ENCODE measurements at regions not wholly inside any gene's neighbourhood (a gene's known extent, or its start where the extent isn't known, plus 50 kb on each side); places are given as distances from the start of the nearest gene placed in this dataset.

- Histone ChIP-seq H3K4me1 (ENCODE audit: control insufficient read depth, extremely low read depth, insufficient read depth, low read length) (no peaks in the 10 kb centered on the region), H3K27ac (ENCODE audit: insufficient read depth, low read depth, low read length) (no peak overlapping the region), H3K9me1 (replicated peaks; ENCODE audit: control insufficient read depth, extremely low read depth, insufficient read depth, low read length) (no peaks in the 10 kb centered on the region), H3K36me3 (ENCODE audit: control insufficient read depth in 2 of 2, extremely low read depth in 1 of 2, insufficient read depth in 2 of 2, low read length in 2 of 2) (no peaks in the 10 kb centered on the region), H3K27me3 (ENCODE audit: control insufficient read depth in 2 of 2, insufficient read depth in 2 of 2, low read length in 2 of 2) (no peaks in the 10 kb centered on the region), H3K4me2 (ENCODE audit: insufficient read depth, low read length) (no peak overlapping the region), H3K4me3 (replicated peaks in 1 of 3; ENCODE audit: insufficient read depth in 1 of 3, low read depth in 1 of 3, low read length in 3 of 3) (no peak overlapping the region), H2AFZ (ENCODE audit: low read depth, low read length) (no peak overlapping the region), H3K79me2 (ENCODE audit: control insufficient read depth, insufficient read depth, low read length) (no peaks in the 10 kb centered on the region), H4K20me1 (replicated peaks; ENCODE audit: control insufficient read depth, extremely low read depth, insufficient read depth, low read length) (no peaks in the 10 kb centered on the region), H3K9me3 (replicated peaks; ENCODE audit: control insufficient read depth, insufficient read depth, low read length) (peaks cover 5% of the 10 kb centered on the region), H3K9ac (replicated peaks; ENCODE audit: extremely low read depth, insufficient read depth, low read length) (no peak overlapping the region)
- DNase-seq (ENCODE audit: low read depth, low spot score) (no peak), FAIRE-seq (no peak)
- dilution Hi-C loops (cut with MboI; ENCODE audit: extremely low pct_ligation_motif_present, low sequenced_read_pairs) (no loop called here), intact Hi-C loops (cut with micrococcal nuclease) (no loop called here)
- ChIA-PET CTCF (no interaction called here), POLR2A (no interaction called here)
- no peak for TF ChIP-seq MAX (IDR thresholded peaks at IDR 0.05; ENCODE audit: insufficient read depth, insufficient read length)
- TF ChIP-seq POLR2A (IDR thresholded peaks at IDR 0.05; ENCODE audit: low read depth, low read length) = no peak
- TF ChIP-seq GATA2 (IDR thresholded peaks at IDR 0.05; ENCODE audit: insufficient read depth, insufficient read length, low read depth, low read length) = no peak
- no TSS peak for BruUV-seq (replicated peaks)
These were observed 1263.9 kb downstream of the FSCB start for GRCh38 chr14:43243168-43243567.

- no peaks in the 10 kb centered on the region for H3K27me3 ChIP-seq (ENCODE audit: control insufficient read depth in 2 of 2, insufficient read depth in 2 of 2, low read length in 2 of 2)
- no peaks in the 10 kb centered on the region for H4K20me1 ChIP-seq (replicated peaks; ENCODE audit: control insufficient read depth, extremely low read depth, insufficient read depth, low read length)
- H3K9me3 ChIP-seq (replicated peaks; ENCODE audit: control insufficient read depth, insufficient read depth, low read length) = no peaks in the 10 kb centered on the region
- H3K9me1 ChIP-seq (replicated peaks; ENCODE audit: control insufficient read depth, extremely low read depth, insufficient read depth, low read length) = no peaks in the 10 kb centered on the region
- H3K4me1 ChIP-seq (ENCODE audit: control insufficient read depth, extremely low read depth, insufficient read depth, low read length) = no peaks in the 10 kb centered on the region
- POLR2A ChIA-PET = no interaction called here
- BruUV-seq (replicated peaks) = no TSS peak
- intact Hi-C loops (cut with micrococcal nuclease) (no loop called here), dilution Hi-C loops (cut with MboI; ENCODE audit: extremely low pct_ligation_motif_present, low sequenced_read_pairs) (no loop called here)
- H3K27ac ChIP-seq (ENCODE audit: insufficient read depth, low read depth, low read length) = no peak overlapping the region
- TF ChIP-seq FOS (IDR thresholded peaks at IDR 0.05; ENCODE audit: borderline replicate concordance, insufficient read depth, low read length) (no peak), JUN (IDR thresholded peaks at IDR 0.05; ENCODE audit: borderline replicate concordance, insufficient read depth, insufficient read length, low read depth) (no peak)
- CTCF ChIA-PET = no interaction called here
- no peak overlapping the region for H3K4me3 ChIP-seq (replicated peaks in 1 of 3; ENCODE audit: insufficient read depth in 1 of 3, low read depth in 1 of 3, low read length in 3 of 3)
- H3K36me3 ChIP-seq (ENCODE audit: control insufficient read depth in 2 of 2, extremely low read depth in 1 of 2, insufficient read depth in 2 of 2, low read length in 2 of 2) = no peaks in the 10 kb centered on the region
- no peak for FAIRE-seq
- H3K79me2 ChIP-seq (ENCODE audit: control insufficient read depth, insufficient read depth, low read length) = no peaks in the 10 kb centered on the region
- no peak overlapping the region for H2AFZ ChIP-seq (ENCODE audit: low read depth, low read length)
- no peak for DNase-seq (ENCODE audit: low read depth, low spot score)
- H3K9ac ChIP-seq (replicated peaks; ENCODE audit: extremely low read depth, insufficient read depth, low read length) = no peak overlapping the region
- H3K4me2 ChIP-seq (ENCODE audit: insufficient read depth, low read length) = no peak overlapping the region
These were observed 1274.8 kb downstream of the FSCB start for GRCh38 chr14:43232261-43232660.

All from endothelial cell of umbilical vein (primary cell).